Fibroblast of skin of back (primary cell): ENCODE measurements at regions not wholly inside any gene's neighbourhood (a gene's known extent, or its start where the extent isn't known, plus 50 kb on each side); places are given as distances from the start of the nearest gene placed in this dataset.

Source experiments
- DNase-seq: peaks from one replicate; pipeline ENCODE4 v3.0.0-alpha.2; 2013

DNA sequence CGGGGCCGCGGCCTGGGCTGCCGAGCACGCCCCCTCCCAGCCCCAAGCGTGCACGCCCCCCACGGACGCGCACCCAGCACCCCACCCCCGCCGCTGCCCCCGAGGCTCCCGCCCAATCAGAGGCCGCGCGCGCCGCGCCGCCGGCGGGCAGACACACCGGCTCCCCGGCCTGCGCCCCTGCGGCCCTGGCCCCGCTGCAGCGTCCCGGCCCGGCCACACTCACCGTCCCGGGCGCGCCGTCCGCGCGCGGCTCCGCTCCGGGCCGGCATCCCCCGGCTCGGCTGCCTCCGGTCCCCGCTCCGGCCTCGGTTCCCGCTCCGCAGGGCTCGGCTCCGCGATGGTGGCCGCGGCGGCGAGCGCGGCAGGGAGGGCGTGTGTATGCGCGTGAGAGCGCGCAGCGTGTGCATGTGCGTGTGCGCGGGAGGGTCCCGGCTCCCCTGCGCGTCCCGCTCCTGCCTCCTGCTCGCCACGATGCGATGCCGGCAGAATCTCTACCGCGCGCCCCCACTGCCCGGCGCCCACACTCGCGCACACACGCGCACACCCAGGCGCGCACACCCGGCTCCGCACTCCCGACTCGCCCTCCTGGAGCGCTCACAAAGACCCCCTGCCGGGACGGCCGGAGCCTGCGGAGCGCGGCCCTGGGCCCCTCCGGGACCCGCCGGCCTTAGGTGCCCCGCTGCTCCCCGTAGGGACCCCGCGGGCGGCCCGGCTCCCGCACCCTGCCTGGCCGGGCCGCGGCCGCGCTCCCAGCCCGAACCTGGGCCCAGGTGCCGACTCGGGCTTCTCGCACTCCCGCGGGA, 186.5 kb upstream of the LINGO1 start:
- DNase-seq = no peak

DNA sequence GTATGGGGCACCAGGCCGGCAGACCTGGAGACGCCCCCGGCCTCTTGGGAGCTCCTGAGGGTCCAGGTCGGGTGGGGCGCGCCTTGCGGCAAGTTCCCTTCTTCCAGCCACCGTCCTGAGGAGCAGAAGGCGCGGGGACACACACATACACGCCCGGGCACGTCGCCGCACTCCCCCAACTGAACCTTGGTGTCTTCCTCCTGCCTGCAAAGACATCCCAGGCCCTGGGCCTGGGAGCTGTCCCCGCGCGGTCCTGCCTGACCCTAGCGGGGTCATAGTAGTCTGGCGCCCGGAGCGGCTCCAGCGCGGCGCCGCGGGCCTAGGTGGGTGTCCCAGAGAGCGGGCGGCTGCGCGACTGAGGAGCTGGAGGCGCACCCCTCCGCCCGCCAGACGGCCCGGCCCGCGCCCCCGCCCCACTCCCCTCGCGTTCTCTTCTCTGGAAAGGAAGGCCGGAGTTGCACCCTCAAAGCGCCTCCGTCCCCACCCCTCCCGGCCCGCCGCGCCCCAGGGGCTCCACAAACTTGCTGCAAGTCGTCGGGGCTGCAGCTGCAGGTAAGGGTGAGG, 185.9 kb upstream of the LINGO1 start:
- no peak for DNase-seq

DNA sequence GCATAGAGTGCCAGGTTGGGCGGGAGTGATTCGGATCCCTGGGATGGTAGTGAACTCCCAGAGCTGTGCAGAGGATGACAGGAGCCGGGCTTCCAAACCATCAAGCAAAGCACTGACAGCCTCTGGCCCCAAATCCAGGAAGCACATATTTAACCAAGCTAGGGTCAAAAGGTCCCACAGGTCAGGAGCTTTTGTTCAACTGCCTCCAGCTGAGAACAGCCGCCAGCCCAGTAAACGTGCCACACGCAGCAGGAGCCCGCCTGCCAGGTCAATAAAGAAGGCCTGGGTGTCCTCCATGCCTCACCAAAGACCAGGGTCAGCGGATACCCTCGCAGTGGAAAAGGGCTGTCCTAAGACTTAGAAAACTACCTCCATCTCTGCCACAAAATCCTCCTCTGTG, 184.7 kb upstream of the LINGO1 start:
- no peak for DNase-seq

DNA sequence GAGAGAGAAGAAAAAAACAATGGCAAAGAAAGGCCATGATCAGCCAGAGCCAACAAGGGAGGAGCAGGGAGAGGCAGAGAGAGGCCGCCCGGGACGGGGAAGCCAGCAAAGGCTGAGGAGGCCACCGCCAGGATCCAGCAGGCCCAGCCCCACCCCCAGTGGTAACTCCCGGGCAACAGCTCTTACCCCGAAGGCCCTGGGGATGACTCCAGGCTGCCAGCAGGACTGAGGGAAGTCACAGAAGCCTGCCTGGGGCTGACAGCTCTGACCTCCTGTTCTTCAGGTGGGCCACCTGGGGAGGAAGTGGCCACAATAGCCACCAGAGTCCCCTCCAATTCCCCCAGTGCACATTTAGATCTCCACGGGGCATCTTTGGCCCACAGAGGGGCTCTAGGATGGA, 184.3 kb upstream of the LINGO1 start:
- no peak for DNase-seq

DNA sequence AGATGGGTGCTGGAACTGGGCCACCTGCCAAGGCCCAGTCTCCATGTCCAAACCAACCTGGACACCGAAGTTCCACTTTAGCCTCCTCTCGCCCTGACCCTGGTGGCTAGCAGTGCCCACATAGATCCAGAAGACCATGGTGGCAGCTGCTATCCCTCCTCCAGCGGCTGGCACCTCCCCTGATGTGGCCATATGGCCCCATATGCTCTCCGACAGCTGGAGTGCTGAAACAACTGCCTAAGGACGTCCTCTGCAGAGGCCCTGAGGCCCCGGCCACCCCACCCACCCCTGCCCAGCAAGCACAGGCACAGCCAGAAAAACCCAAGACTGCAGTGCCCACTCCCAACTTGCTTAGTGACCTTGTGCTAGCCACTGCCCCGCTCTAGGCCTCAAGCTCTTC, 182.3 kb upstream of the LINGO1 start:
- DNase-seq = no peak

DNA sequence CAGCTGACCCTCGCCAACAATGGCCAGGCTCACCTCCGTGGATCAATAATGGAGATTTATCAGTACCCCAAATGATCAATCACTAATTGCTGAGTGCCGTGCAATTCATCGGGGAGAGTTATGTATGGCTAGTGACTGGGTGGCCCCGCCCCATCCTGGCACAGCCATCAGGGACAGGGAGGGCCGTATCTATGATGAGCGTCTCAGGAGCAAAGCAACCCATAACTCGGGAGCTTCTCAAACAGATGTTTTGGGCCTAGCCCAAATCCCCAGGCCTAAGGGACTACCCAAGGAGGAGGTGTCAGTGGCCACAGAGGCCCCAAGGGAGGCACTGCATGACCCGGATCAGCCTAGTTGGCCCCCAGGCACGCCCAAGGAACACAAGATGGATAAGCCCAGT, 180.0 kb upstream of the LINGO1 start:
- DNase-seq = no peak

DNA sequence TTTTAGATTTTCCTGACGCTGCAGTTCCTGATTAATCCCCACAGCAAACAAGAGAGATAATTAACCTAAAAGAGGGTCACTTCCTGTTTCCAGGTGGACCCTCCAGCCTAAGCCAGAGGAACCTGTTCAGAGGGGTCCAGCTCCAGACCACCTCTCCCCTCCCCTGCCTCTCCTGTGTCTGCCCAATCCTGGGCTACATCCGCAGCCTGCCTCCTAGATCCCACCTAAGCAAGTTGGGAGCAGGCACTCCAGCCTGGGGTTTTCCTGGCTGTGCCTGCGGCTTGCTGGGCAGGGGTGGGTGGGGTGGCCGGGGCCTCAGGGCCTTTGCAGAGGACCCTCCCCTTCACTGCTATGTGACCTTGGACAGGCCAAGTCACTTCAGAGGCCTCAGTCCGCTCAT, 178.6 kb upstream of the LINGO1 start:
- DNase-seq = no peak

DNA sequence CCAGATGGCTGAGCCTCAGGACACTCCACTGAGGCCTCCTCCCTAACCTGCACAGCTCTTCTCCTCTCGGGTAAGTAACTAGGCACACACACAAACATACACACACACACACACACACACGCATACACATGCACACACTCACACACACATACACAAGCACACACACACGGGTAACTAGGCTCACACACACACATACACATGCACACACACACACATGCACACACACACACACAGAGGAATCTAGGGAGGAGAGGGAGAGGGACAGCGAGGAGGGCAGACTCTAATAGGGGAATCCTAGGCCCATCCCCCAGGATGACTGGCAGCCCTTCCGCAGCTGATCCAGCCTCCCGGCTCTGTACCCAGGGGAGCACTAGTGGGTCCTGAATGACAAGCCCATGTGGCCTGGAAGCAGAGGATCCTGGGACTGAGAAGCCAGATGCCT, 177.4 kb upstream of the LINGO1 start:
- peak; percentile 31 for DNase-seq

DNA sequence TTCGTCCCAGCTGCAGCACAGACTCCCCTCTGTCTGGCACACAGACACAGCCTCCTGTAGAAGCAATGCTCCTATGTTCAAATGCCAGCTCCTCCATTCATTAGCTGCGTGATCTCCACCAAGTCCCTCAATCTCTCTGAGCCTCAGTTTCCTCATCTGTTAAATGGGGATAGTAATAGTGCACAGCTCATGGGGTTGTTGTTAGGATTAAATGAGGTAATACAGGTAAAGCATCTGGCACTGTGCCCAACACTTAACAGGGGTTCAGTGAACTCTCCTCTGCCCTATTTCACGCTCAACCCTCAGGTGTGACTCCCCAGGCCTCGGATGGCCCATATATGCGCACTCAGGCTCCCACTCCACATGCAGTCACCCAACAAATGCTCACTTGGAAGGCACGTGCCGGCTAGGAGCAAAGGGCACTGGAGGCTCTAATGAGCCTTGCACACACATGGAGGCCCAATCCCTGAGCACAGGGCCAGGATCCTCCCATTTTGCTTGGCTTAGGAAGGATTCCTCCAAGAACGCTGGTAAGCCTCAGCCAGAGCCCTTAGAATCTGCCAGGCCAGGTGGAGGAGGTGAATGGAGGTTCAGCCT, 176.0 kb upstream of the LINGO1 start:
- no peak for DNase-seq

DNA sequence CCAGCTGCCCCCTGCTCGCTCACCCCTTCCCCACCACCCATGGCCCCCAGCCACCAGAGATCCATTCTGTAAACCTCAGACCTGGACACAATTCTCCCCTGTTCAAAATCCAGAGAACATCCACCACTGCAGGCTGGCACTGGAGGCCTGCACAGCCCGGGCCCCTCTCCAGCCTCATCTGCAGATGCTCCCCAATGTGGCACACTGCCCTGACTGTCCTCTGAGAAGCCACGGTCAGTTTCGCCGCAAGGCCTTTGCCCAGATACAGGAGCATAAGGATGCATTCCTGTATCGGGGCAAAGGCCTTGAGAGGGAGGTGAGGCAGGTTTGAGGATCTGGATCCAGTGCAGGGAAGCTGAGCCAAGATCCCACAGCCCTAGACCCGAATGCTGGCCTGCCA, 175.4 kb upstream of the LINGO1 start:
- no peak for DNase-seq

DNA sequence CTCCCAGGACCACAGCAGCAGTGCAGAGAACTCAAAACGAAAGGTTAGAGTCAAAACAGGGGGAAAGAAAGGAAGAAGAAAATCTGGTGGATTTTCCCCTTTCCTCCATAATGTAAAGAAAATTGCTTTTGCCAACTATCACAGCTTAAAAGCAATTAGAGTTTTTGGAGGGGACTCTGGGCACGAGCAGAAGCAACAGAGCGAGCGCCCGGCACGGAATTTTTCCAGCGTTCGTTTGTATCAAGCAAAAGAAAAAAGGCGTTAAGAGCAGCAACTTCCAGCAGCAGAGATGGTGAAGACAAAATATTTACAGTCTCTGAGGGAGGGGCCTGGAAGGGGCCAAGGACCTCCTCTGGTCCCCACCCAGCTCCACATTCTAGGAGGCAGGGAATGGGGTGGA, 174.9 kb upstream of the LINGO1 start:
- DNase-seq = no peak

DNA sequence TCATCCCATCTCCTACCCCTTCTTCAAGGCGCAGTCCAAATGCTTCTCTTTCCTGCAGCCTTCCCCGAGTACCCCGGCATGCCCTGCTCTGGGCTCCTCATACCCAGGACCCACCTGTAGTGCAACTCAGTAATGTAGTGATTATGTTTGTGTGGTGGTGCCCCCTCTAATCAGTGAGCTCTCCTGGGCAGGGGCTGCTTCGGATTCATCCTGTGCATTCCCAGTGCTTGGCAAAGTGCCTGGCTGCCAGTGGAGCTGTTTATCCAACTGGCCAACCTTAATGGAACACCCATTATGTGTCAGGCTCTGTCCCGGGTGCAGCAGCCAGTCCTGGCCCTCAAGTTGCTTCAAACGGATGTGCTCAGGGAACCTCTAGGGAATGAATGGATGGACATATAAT, 174.4 kb upstream of the LINGO1 start:
- DNase-seq = peak; percentile 10

DNA sequence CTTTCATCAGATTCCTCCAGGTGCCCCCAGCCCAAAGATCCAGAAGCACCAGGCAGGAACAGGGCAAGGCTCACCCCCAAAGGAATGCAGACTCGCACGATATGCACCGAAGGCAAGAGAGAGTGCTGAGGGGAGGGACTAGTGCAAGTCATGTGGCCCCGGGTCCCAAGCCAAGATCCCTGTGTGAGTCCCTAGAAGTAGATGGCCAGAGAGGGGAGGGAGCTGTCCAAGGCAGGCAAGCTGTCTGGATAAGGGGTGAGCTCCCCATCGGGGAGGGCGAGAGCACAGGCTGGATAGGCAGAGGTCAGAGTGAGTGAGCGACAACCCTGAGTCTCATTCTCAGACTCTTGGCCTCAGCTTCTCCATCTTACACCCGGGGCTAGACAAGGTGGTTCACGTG, 171.5 kb upstream of the LINGO1 start:
- no peak for DNase-seq

DNA sequence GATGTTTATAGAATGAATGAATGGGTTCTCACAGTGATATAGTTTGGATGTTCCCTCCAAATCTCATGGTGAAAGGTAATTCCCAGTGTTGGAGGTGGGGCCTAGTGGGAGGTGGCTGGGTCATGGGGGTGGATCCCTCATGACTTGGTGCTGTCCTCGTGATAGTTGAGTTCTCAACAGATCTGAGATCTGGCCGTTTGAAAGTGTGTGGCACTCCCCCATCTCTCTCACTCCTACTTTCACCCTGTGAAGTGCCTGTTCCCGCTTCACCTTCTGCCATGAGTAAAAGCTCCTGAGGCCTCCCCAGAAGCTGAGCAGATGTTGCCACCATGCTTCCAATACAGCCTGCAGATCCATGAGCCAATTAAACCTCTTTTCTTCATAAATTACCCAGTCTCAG, 170.8 kb upstream of the LINGO1 start:
- DNase-seq = no peak

DNA sequence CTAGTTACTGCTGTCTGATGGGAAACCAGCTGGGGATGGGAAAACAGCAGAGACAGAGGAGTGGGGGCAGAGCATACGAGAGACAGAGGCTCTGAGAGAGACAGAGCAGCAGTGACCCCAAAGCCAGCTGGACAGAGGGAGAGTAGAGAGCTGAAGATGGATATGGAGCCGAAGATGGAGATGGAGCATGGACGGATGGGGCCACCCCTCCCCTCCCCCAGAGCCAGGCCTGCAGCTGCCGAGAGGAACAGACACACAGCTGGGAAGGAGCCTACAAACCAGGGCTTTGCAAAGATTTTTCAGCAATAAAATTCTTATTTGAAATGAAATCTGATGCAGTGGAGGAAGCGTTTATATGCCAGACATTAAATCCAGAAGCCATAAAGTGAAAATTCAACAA, 167.6 kb upstream of the LINGO1 start:
- no peak for DNase-seq

DNA sequence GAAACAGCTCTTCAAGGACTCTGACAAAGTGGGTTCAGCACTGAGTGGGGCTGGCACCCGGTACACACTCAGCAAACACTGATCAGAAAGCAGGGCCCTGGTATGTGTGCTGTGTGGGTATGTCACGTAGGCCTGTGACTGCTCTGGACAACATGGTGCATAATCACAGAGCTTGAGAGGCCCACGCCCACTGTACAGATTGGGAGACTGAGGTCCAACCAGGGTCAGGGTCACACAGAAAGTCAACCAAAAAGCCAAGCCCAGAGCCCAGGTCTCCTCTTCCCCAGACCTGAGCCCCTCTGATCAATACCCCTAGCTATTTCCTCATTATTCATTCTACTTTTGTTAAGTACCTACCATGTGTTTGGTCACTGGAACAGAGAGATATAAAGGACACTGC, 166.1 kb upstream of the LINGO1 start:
- DNase-seq = no peak

DNA sequence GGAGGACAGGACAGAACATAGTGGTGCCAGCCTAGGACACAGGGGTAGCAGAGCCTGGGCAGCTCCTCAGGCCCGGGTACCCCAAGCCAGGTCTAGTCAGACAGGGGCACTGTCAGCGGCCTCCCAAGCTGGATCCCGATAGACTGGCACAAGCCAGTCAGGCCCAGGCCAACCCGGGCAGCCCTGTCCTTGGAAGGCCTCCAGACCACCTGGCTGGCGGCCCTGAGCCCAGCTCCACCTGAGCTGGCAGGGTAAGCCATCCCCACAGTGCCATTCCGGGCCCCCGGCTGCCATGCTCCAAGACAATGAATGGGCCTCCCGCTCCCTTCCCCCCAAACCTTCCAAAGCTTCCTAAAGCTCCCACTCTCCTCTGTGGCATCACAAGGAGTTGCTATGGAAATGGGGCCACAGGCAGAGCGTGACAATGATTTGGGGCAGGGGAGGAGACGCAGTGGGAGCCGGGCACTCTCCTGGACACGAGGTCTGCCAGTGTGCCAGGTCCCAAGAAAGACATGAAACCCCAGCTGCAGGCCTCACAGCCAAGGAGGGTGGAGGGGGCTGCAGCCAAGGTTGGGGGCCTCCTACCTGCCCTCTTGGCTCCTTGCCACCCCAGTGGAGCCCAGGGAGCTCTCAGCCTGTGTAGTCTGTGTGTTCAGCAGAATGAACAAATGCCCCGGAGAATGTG, 165.6 kb upstream of the LINGO1 start:
- DNase-seq = no peak

DNA sequence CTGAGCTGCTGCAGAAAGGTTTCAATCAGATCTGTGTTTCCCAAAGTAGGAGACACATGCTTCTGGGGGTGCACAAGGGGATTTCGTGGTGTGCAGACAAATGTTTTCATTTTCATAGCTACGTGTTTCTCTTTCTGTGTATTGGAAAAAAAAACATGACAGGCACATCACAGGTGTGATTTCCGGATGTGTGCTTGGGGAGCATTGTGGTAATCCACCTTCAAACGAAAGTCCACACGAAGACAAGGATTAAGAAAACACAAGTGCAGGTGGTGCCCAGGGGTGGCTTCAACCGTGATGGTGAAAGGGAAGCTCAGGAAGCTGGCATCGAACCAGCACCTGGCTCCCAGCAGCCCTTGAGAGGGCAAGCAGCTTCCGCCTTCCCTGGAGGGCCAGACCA, 164.6 kb upstream of the LINGO1 start:
- DNase-seq = no peak

DNA sequence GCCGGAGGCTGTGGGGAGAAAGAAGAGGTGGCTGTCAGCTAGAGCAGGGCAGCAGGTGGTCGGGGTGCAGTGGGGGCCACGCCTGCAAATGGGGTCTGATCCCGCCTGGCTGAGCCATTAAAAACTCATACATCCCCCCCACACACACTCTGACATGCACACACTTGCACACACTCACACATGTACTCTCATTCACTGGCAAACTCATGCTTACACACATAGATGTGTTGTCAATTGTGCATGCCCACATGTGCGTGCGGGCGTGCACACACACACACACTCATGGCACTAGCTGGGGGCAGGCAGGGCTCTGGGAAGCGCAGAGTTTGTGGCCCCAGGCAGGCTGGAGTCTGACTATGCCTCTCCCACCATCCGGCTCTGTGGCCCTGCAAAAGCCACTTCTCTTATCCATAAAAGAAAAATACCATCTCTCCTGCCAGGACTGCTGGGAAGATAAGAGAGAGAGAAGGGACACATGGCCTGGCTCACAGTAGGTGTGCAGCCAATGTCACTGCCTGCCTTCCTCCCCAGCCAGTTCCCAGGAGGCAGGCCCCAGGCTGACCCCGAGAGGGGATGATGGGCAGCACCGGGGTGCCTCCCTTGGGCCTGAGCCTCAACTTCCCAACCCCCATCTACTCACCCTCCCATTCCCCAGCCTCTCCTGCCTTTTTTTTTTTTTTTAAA, 163.5 kb upstream of the LINGO1 start:
- no peak for DNase-seq

DNA sequence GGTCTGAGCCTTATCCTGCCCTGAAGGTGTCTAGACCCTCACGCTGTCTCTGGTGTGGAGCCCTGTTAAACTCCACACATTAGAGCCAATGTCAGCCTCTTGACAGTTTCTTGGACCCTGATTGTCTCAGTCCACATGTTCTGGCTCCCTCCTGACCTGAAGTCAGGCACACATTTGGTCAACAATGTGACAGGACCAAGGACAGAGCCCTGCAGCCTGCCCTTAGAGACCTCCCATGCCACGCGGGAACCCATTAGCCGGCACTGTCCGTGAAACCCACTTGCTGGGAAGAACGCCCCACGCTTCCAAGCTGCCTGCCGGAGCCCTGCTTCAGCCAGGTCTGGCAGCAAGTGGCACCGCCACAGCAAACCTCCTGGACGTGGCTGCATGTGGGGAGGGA, 162.7 kb upstream of the LINGO1 start:
- DNase-seq = no peak

DNA sequence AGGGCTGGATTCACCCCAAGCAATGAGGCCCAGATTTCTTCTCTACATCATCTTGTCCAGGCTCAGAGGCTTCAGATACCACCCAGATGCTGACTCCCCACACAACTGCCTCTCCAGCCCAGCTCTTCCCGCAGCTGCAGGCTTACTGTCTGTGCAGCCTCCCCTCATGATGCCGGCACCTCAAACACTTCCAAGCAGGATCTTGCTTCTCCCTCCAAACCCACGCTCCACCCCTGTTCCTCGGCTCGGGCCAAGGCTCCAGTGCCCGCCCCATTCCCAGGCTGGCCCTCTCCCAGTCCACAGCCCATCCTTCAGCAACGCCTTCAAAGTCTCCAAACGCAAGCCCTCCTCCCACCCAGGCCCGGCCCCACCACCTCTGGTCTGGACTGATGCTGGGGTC, 159.2 kb upstream of the LINGO1 start:
- no peak for DNase-seq

DNA sequence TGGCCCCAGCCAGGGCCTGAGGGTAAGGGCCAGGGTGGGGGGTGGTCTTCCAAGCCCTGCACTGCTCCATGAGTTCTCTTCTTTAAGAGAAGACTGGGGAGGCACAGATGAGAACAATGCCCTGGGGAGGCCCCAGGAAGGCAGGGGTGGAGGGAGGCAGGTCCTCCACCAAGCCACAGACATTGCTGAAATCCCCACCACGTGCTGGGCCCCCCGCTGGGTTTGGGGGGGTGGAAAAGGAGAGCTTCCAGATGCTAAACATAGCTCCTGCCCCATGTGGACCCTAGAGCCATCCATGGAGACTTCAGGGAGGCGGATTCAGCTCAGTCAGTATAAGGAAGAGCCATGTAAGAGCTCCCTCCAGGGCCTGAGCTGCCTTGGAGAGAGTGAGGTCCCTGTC, 157.8 kb upstream of the LINGO1 start:
- DNase-seq = no peak

DNA sequence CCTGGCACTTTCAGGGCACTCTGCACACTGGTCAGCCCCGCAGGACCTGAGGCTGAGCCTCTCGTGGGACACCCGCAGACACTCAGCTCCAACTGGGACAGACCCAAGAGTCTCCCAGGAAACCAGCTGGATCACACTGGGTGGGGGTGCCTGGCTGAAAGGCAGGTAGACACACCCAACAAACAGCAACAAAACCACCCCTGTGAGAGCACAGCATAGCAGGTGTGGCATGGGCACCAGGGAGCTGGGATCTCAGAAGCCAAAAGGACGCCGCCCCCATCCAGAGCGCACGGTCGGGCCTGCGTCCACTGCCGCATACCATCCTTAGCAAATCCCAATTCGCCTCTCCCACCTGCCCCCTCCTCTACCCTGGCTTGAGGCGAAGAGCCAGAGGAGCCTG, 154.2 kb upstream of the LINGO1 start:
- no peak for DNase-seq
